WERI-Rb-1 (cell line): ENCODE measurements at regions not wholly inside any gene's neighbourhood (a gene's known extent, or its start where the extent isn't known, plus 50 kb on each side); places are given as distances from the start of the nearest gene placed in this dataset.

Experiments
- DNase-seq: peaks from one replicate; pipeline ENCODE4 v3.0.0-alpha.2; 2020
- H3K27ac ChIP-seq: fragments of 250-450 bp; sonication (Bioruptor Pico); 2 replicates; pipeline ENCODE4 v1.5.1; 2020; ENCODE audit warnings: mild to moderate bottlenecking, moderate library complexity
- H3K27me3 ChIP-seq: fragments of 250-450 bp; sonication (Bioruptor Pico); 2 replicates; pipeline ENCODE4 v1.5.1; 2021; ENCODE audit warnings: mild to moderate bottlenecking, low read depth, moderate library complexity; ENCODE audit not compliant: insufficient read depth, severe bottlenecking
- H3K36me3 ChIP-seq: fragments of 250-450 bp; sonication (Bioruptor Pico); 2 replicates; pipeline ENCODE4 v1.5.1; 2020; ENCODE audit warnings: mild to moderate bottlenecking, moderate library complexity
- H3K4me3 ChIP-seq: 2 replicates; pipeline ENCODE4 v1.5.1; 2011; ENCODE audit warnings: low read depth, mild to moderate bottlenecking, control low read depth, low read length
- H3K9me3 ChIP-seq: fragments of 250-450 bp; sonication (Bioruptor Pico); 2 replicates; pipeline ENCODE4 v1.5.1; 2021; ENCODE audit warnings: mild to moderate bottlenecking, moderate library complexity; ENCODE audit not compliant: severe bottlenecking
- TF ChIP-seq, protein P1 (sequence below): IDR thresholded peaks from 2 replicates; pipeline ENCODE4 v1.5.1; 2011; ENCODE audit warnings: low read depth, mild to moderate bottlenecking, control low read depth, inconsistent platforms, low read length

DNA sequence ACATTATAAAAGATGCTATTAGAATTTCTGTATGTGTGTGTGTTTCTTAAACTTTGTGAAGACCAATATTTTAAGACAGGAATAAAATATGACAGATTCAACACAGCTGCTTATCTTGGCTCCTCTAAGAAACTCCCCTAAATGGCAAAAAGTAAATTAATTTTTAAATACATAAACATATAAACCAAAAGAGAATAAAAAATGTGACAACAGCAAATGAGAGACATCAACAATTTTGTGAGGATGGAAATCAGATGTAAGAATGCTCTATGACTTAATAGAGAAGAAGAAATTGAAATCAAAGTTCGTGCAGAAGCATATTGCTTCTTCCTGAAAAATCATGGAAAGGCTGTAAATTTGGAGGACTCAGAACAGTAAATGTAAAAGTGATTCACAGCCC, 1083.8 kb downstream of the FLRT2 start:
- H3K9me3 ChIP-seq, result no peaks in the 10 kb centered on the region
- H3K27me3 ChIP-seq, result no peaks in the 10 kb centered on the region
- DNase-seq, result no peak
- H3K27ac ChIP-seq, result no peak overlapping the region
- H3K36me3 ChIP-seq, result no peaks in the 10 kb centered on the region
- H3K4me3 ChIP-seq, result no peak overlapping the region
- TF ChIP-seq, protein P1, sequence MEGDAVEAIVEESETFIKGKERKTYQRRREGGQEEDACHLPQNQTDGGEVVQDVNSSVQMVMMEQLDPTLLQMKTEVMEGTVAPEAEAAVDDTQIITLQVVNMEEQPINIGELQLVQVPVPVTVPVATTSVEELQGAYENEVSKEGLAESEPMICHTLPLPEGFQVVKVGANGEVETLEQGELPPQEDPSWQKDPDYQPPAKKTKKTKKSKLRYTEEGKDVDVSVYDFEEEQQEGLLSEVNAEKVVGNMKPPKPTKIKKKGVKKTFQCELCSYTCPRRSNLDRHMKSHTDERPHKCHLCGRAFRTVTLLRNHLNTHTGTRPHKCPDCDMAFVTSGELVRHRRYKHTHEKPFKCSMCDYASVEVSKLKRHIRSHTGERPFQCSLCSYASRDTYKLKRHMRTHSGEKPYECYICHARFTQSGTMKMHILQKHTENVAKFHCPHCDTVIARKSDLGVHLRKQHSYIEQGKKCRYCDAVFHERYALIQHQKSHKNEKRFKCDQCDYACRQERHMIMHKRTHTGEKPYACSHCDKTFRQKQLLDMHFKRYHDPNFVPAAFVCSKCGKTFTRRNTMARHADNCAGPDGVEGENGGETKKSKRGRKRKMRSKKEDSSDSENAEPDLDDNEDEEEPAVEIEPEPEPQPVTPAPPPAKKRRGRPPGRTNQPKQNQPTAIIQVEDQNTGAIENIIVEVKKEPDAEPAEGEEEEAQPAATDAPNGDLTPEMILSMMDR, result no peak

- Histone ChIP-seq H3K36me3 (no peaks in the 10 kb centered on the region), H3K27me3 (no peaks in the 10 kb centered on the region), H3K9me3 (no peaks in the 10 kb centered on the region), H3K27ac (no peak overlapping the region), H3K4me3 (no peak overlapping the region)
- TF ChIP-seq, protein P1, result no peak
- no peak for DNase-seq
Measured at GRCh38 chr14:86613126-86613525, 1083.2 kb downstream of the FLRT2 start.

DNA sequence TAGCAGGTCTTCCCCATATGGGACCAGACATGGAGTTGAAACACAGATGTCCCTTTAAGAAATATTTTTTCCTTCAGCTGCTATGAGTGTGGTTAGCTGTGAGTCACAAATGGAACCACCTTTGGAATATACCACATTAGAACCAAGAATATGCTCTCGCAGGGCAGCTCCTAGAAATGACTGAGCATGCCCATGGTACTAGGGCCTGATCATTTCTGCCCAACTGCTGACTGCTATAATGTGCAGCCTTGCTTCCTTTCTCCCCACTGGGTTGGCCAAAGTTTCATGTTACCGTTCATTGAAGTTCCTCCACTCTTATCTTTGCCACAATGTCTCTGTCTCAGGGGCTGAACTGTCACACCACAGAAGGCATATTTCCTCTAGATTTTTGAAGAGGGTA, 1074.6 kb downstream of the FLRT2 start:
- Histone ChIP-seq H3K27me3 (no peaks in the 10 kb centered on the region), H3K36me3 (no peaks in the 10 kb centered on the region), H3K27ac (no peak overlapping the region), H3K9me3 (no peaks in the 10 kb centered on the region), H3K4me3 (no peak overlapping the region)
- TF ChIP-seq, protein P1, result no peak
- DNase-seq, result no peak

DNA sequence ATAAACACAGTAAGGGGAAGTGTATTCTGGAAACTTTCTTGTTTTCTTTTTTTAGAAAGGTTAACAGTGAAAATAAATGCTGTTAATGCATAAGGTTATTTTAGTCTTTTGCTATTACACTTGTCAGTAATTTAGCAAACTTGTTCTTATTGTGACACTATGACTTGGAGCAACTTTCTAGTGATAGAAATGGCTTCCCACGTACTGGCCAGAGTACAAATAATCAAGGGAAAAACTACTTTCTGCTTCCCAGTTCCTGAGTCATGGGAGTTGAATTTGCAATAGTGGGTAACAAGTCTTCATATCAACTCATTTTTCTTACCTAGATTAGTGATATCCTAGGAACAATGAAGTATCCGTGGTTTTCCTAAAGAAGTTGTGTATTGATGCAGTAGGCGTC, 1072.3 kb downstream of the FLRT2 start:
- no peak for DNase-seq
- Histone ChIP-seq H3K9me3 (no peaks in the 10 kb centered on the region), H3K27me3 (no peaks in the 10 kb centered on the region), H3K36me3 (no peaks in the 10 kb centered on the region), H3K27ac (no peak overlapping the region), H3K4me3 (no peak overlapping the region)
- TF ChIP-seq, protein P1, result no peak

DNA sequence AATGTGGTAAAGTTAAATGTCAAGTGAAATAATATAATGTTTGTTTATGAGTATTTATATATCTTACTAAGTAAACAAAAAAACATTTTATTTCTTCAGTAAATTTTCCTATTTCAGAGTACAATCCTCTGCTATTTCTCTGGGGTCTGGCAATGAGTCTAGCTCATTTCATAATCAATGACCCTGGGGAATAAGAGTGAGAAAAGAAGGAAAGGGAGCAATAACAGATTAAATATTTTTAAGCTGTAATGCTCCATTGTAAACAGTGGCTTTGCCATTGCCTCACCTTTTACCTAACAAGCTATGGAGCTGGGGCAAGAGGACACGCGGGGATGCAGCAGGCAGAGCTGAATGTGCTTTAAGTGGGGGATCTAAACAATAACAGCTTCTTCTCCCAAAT, 1071.9 kb downstream of the FLRT2 start:
- TF ChIP-seq, protein P1, result no peak
- H3K27me3 ChIP-seq, result no peaks in the 10 kb centered on the region
- no peak overlapping the region for H3K27ac ChIP-seq
- H3K4me3 ChIP-seq, result no peak overlapping the region
- H3K36me3 ChIP-seq, result no peaks in the 10 kb centered on the region
- no peaks in the 10 kb centered on the region for H3K9me3 ChIP-seq
- no peak for DNase-seq

DNA sequence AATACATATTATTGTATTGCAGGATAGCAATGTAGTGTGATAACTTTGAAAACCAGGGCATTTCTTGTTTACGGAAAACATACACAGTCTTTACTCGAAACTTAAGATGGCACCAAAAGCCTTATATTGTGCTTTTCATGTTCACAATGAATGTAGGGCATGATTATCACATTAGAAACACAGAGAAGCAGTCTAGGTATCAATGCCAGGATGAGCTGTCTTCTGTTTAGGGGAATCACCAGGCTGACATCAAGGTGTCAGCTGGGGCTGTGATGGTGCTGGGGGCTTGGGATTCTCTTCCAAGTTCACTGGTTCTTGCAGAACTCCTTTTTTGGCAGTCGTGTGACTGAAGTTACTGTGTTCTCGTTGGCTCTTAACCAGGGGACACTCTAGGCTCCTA, 1067.3 kb downstream of the FLRT2 start:
- DNase-seq, result no peak

More for the DNA sequence above, 1067.3 kb downstream of the FLRT2 start:
- TF ChIP-seq, protein P1, result no peak
- H3K36me3 ChIP-seq, result no peaks in the 10 kb centered on the region
- H3K9me3 ChIP-seq, result peaks cover 3% of the 10 kb centered on the region
- H3K4me3 ChIP-seq, result no peak overlapping the region
- no peaks in the 10 kb centered on the region for H3K27me3 ChIP-seq
- H3K27ac ChIP-seq, result no peak overlapping the region
